ENCODE measurements at regions not wholly inside any gene's neighbourhood (a gene's known extent, or its start where the extent isn't known, plus 50 kb on each side); places are given as distances from the start of the nearest gene placed in this dataset.

- Mint-ChIP-seq H3K4me3 (no peak overlapping the region), H3K4me1 (no peaks in the 10 kb centered on the region), H3K36me3 (ENCODE audit: low read depth) (no peaks in the 10 kb centered on the region), H3K9me3 (no peaks in the 10 kb centered on the region), H3K27ac (no peak overlapping the region), H3K27me3 (peaks cover 2% of the 10 kb centered on the region)
- intact Hi-C loops (cut with micrococcal nuclease), result no loop called here
- DNase-seq, result no peak
These were observed 173.6 kb downstream of the IER5 start for GRCh38 chr1:181262069-181262468.

- intact Hi-C loops (cut with micrococcal nuclease), result no loop called here
- Mint-ChIP-seq H3K4me1 (no peaks in the 10 kb centered on the region), H3K4me3 (no peak overlapping the region), H3K27me3 (peaks cover 2% of the 10 kb centered on the region), H3K27ac (no peak overlapping the region), H3K9me3 (no peaks in the 10 kb centered on the region), H3K36me3 (ENCODE audit: low read depth) (no peaks in the 10 kb centered on the region)
- DNase-seq, result no peak
These were observed 174.9 kb downstream of the IER5 start for GRCh38 chr1:181263444-181263843.

GRCh38 chr1:181264821-181265220, 176.3 kb downstream of the IER5 start:
- Mint-ChIP-seq H3K27me3 (peaks cover 6% of the 10 kb centered on the region), H3K4me3 (no peak overlapping the region), H3K9me3 (no peaks in the 10 kb centered on the region), H3K36me3 (ENCODE audit: low read depth) (no peaks in the 10 kb centered on the region), H3K27ac (no peak overlapping the region), H3K4me1 (no peaks in the 10 kb centered on the region)
- intact Hi-C loops (cut with micrococcal nuclease), result no loop called here
- DNase-seq, result no peak

- no peaks in the 10 kb centered on the region for H3K36me3 Mint-ChIP-seq (ENCODE audit: low read depth)
- no peak overlapping the region for H3K4me3 Mint-ChIP-seq
- H3K27me3 Mint-ChIP-seq, result peaks cover 11% of the 10 kb centered on the region
- intact Hi-C loops (cut with micrococcal nuclease), result no loop called here
- peaks cover 14% of the 10 kb centered on the region for H3K9me3 Mint-ChIP-seq
- no peak for DNase-seq
- H3K27ac Mint-ChIP-seq, result no peak overlapping the region
- H3K4me1 Mint-ChIP-seq, result no peaks in the 10 kb centered on the region
These were observed 196.5 kb downstream of the IER5 start for GRCh38 chr1:181284978-181285377.

GRCh38 chr1:181295217-181295616, 188.1 kb upstream of the CACNA1E start:
- Mint-ChIP-seq H3K4me1 (no peaks in the 10 kb centered on the region), H3K4me3 (no peak overlapping the region), H3K27ac (no peak overlapping the region), H3K9me3 (no peaks in the 10 kb centered on the region), H3K27me3 (peaks cover 21% of the 10 kb centered on the region), H3K36me3 (ENCODE audit: low read depth) (no peaks in the 10 kb centered on the region)
- intact Hi-C loops (cut with micrococcal nuclease), result no loop called here
- DNase-seq, result no peak

GRCh38 chr1:181296180-181296579, 187.1 kb upstream of the CACNA1E start:
- Mint-ChIP-seq H3K36me3 (ENCODE audit: low read depth) (no peaks in the 10 kb centered on the region), H3K9me3 (no peaks in the 10 kb centered on the region), H3K27me3 (peaks cover 22% of the 10 kb centered on the region), H3K4me3 (no peak overlapping the region), H3K4me1 (no peaks in the 10 kb centered on the region), H3K27ac (no peak overlapping the region)
- intact Hi-C loops (cut with micrococcal nuclease), result no loop called here
- no peak for DNase-seq

GRCh38 chr1:181308098-181308497, 175.2 kb upstream of the CACNA1E start:
- Mint-ChIP-seq H3K27ac (no peak overlapping the region), H3K27me3 (peaks cover 22% of the 10 kb centered on the region), H3K4me3 (no peak overlapping the region), H3K36me3 (ENCODE audit: low read depth) (no peaks in the 10 kb centered on the region), H3K9me3 (no peaks in the 10 kb centered on the region), H3K4me1 (no peaks in the 10 kb centered on the region)
- intact Hi-C loops (cut with micrococcal nuclease), result no loop called here
- no peak for DNase-seq

- H3K36me3 Mint-ChIP-seq (ENCODE audit: low read depth), result no peaks in the 10 kb centered on the region
- intact Hi-C loops (cut with micrococcal nuclease), result loop anchor here (5.0 kb wide), 1 partner anchor 117 kb away; no protein-coding TSS in a partner anchor
- H3K9me3 Mint-ChIP-seq, result no peaks in the 10 kb centered on the region
- H3K27ac Mint-ChIP-seq, result no peak overlapping the region
- no peak for DNase-seq
- no peak overlapping the region for H3K4me3 Mint-ChIP-seq
- peaks cover 32% of the 10 kb centered on the region for H3K27me3 Mint-ChIP-seq
- H3K4me1 Mint-ChIP-seq, result peaks cover 10% of the 10 kb centered on the region
These were observed 172.8 kb upstream of the CACNA1E start for GRCh38 chr1:181310560-181310959.

GRCh38 chr1:181312946-181313345, 170.4 kb upstream of the CACNA1E start:
- no peak overlapping the region for H3K27ac Mint-ChIP-seq
- peaks cover 14% of the 10 kb centered on the region for H3K4me1 Mint-ChIP-seq
- no peaks in the 10 kb centered on the region for H3K9me3 Mint-ChIP-seq
- peaks cover 50% of the 10 kb centered on the region for H3K27me3 Mint-ChIP-seq
- no peaks in the 10 kb centered on the region for H3K36me3 Mint-ChIP-seq (ENCODE audit: low read depth)
- no peak for DNase-seq
- H3K4me3 Mint-ChIP-seq, result no peak overlapping the region
- intact Hi-C loops (cut with micrococcal nuclease), result loop anchor here (5.0 kb wide), 1 partner anchor 114 kb away; no protein-coding TSS in a partner anchor

GRCh38 chr1:181313466-181313865, 169.9 kb upstream of the CACNA1E start:
- Mint-ChIP-seq H3K27me3 (peaks cover 54% of the 10 kb centered on the region), H3K9me3 (no peaks in the 10 kb centered on the region), H3K4me1 (peaks cover 16% of the 10 kb centered on the region), H3K36me3 (ENCODE audit: low read depth) (no peaks in the 10 kb centered on the region), H3K27ac (no peak overlapping the region), H3K4me3 (no peak overlapping the region)
- no peak for DNase-seq
- intact Hi-C loops (cut with micrococcal nuclease), result loop anchor here (5.0 kb wide), 1 partner anchor 114 kb away; no protein-coding TSS in a partner anchor

GRCh38 chr1:181314010-181314409, 169.3 kb upstream of the CACNA1E start:
- intact Hi-C loops (cut with micrococcal nuclease), result loop anchor here (5.0 kb wide), 1 partner anchor 113 kb away; no protein-coding TSS in a partner anchor
- DNase-seq, result no peak
- H3K27ac Mint-ChIP-seq, result no peak overlapping the region
- peaks cover 21% of the 10 kb centered on the region for H3K4me1 Mint-ChIP-seq
- H3K27me3 Mint-ChIP-seq, result peaks cover 57% of the 10 kb centered on the region
- no peak overlapping the region for H3K4me3 Mint-ChIP-seq
- H3K9me3 Mint-ChIP-seq, result no peaks in the 10 kb centered on the region
- peaks cover 1% of the 10 kb centered on the region for H3K36me3 Mint-ChIP-seq (ENCODE audit: low read depth)

- DNase-seq, result no peak
- Mint-ChIP-seq H3K27me3 (peaks cover 67% of the 10 kb centered on the region), H3K36me3 (ENCODE audit: low read depth) (peaks cover 1% of the 10 kb centered on the region), H3K4me3 (no peak overlapping the region), H3K9me3 (no peaks in the 10 kb centered on the region), H3K27ac (no peak overlapping the region), H3K4me1 (peaks cover 22% of the 10 kb centered on the region)
- intact Hi-C loops (cut with micrococcal nuclease), result loop anchor here (5.0 kb wide), 2 partner anchors 82 to 112 kb away; no protein-coding TSS in a partner anchor
These were observed 168.4 kb upstream of the CACNA1E start for GRCh38 chr1:181314959-181315358.

GRCh38 chr1:181317261-181317930, 165.9 kb upstream of the CACNA1E start:
- no peak for DNase-seq
- Mint-ChIP-seq H3K4me1 (peaks cover 22% of the 10 kb centered on the region), H3K36me3 (ENCODE audit: low read depth) (peaks cover 1% of the 10 kb centered on the region), H3K27ac (no peak overlapping the region), H3K27me3 (peaks cover 72% of the 10 kb centered on the region), H3K9me3 (no peaks in the 10 kb centered on the region), H3K4me3 (peak overlapping the region; percentile 23)
- intact Hi-C loops (cut with micrococcal nuclease), result loop anchor here (5.0 kb wide), 1 partner anchor 80 kb away; no protein-coding TSS in a partner anchor

- H3K27ac Mint-ChIP-seq, result peak overlapping the region; percentile 7
These were observed 165.1 kb upstream of the CACNA1E start for GRCh38 chr1:181318022-181318857.

More at GRCh38 chr1:181318022-181318857, 165.1 kb upstream of the CACNA1E start:
- H3K4me1 Mint-ChIP-seq, result peaks cover 22% of the 10 kb centered on the region
- DNase-seq, result no peak
- peaks cover 69% of the 10 kb centered on the region for H3K27me3 Mint-ChIP-seq
- H3K36me3 Mint-ChIP-seq (ENCODE audit: low read depth), result peaks cover 1% of the 10 kb centered on the region
- intact Hi-C loops (cut with micrococcal nuclease), result loop anchor here (5.0 kb wide), 1 partner anchor 79 kb away; no protein-coding TSS in a partner anchor
- H3K9me3 Mint-ChIP-seq, result no peaks in the 10 kb centered on the region
- peak overlapping the region; percentile 62 for H3K4me3 Mint-ChIP-seq

All from activated CD4-positive, alpha-beta T cell treated with anti-CD3 and anti-CD28 coated beads, Interleukin-2, amount 10 ng/mL, durations not matched to agents 24 days and 14 days (primary cell).